Colonic mucosa (tissue), 4 donors: ENCODE measurements at regions not wholly inside any gene's neighbourhood (a gene's known extent, or its start where the extent isn't known, plus 50 kb on each side); places are given as distances from the start of the nearest gene placed in this dataset.

Source experiments
- DNase-seq: peaks from one replicate; pipeline ENCODE4 v3.0.0-alpha.2; 2020
- H3K27ac ChIP-seq: fragments of 200-600 bp; one replicate; pipeline ENCODE4 v1.8.0; 2021
- H3K27me3 ChIP-seq: fragments of 200-600 bp; one replicate; pipeline ENCODE4 v1.8.0; 2021
- H3K36me3 ChIP-seq: fragments of 200-600 bp; one replicate; pipeline ENCODE4 v1.8.0; 2021
- H3K4me1 ChIP-seq: fragments of 200-600 bp; one replicate; pipeline ENCODE4 v1.8.0; 2021; ENCODE audit warnings: mild to moderate bottlenecking
- H3K4me3 ChIP-seq: fragments of 200-600 bp; one replicate; pipeline ENCODE4 v1.8.0; 2021
- H3K9ac ChIP-seq, 2 donors: one replicate each; pipeline ENCODE4 v1.7.0; 2013; ENCODE audit warnings: control low read depth in 2 of 2, low read depth in 2 of 2, low read length in 2 of 2
- H3K9me3 ChIP-seq: fragments of 200-600 bp; one replicate; pipeline ENCODE4 v1.8.0; 2021
- CTCF ChIP-seq: fragments of 200-600 bp; IDR thresholded peaks from one replicate; pipeline ENCODE4 v1.8.0; 2022; ENCODE audit warnings: antibody characterized with exemption, mild to moderate bottlenecking
- intact Hi-C: fragments of 100-400 bp; cut with DNase I; formaldehyde crosslinking; loops from one replicate; pipeline ENCODE4 v1.14.1; 2022
- donor health status: healthy.
- donor health status: DM: no; HTN: no; CAD: no.
- donor health status: DM: no; HTN: no; CAD: no.

GRCh38 chr11:23536907-23537306, 676.6 kb upstream of the CCDC179 start:
- no peak overlapping the region for H3K4me3 ChIP-seq
- H3K9me3 ChIP-seq: no peaks in the 10 kb centered on the region
- H3K36me3 ChIP-seq: no peaks in the 10 kb centered on the region
- H3K27ac ChIP-seq: no peak overlapping the region
- no peaks in the 10 kb centered on the region for H3K4me1 ChIP-seq
- H3K9ac ChIP-seq: no peak overlapping the region
- no peaks in the 10 kb centered on the region for H3K27me3 ChIP-seq
- TF ChIP-seq CTCF: no peak
- no peak for DNase-seq
- intact Hi-C loops: no loop called here

- H3K27ac ChIP-seq: no peak overlapping the region
- no peaks in the 10 kb centered on the region for H3K9me3 ChIP-seq
- no peak overlapping the region for H3K4me3 ChIP-seq
- no peak overlapping the region for H3K9ac ChIP-seq
- no peaks in the 10 kb centered on the region for H3K36me3 ChIP-seq
- no peak for DNase-seq
- H3K27me3 ChIP-seq: no peaks in the 10 kb centered on the region
- TF ChIP-seq CTCF: no peak
- H3K4me1 ChIP-seq: no peaks in the 10 kb centered on the region
- intact Hi-C loops: no loop called here
These were observed 679.3 kb upstream of the CCDC179 start for GRCh38 chr11:23539556-23539955.

- Histone ChIP-seq H3K4me3 (no peak overlapping the region), H3K4me1 (no peaks in the 10 kb centered on the region), H3K9ac (no peak overlapping the region), H3K27me3 (no peaks in the 10 kb centered on the region), H3K27ac (no peak overlapping the region), H3K9me3 (no peaks in the 10 kb centered on the region), H3K36me3 (no peaks in the 10 kb centered on the region)
- intact Hi-C loops: no loop called here
- TF ChIP-seq CTCF: peak; percentile 54
- peak; percentile 30 for DNase-seq
These were observed 679.9 kb upstream of the CCDC179 start for GRCh38 chr11:23540101-23540561.

GRCh38 chr11:23542189-23542588, 681.9 kb upstream of the CCDC179 start:
- no peaks in the 10 kb centered on the region for H3K36me3 ChIP-seq
- H3K27ac ChIP-seq: no peak overlapping the region
- H3K9ac ChIP-seq: no peak overlapping the region
- intact Hi-C loops: no loop called here
- no peaks in the 10 kb centered on the region for H3K9me3 ChIP-seq
- no peak for DNase-seq
- TF ChIP-seq CTCF: no peak
- no peak overlapping the region for H3K4me3 ChIP-seq
- H3K27me3 ChIP-seq: no peaks in the 10 kb centered on the region
- H3K4me1 ChIP-seq: no peaks in the 10 kb centered on the region

- Histone ChIP-seq H3K4me3 (no peak overlapping the region), H3K27ac (no peak overlapping the region), H3K36me3 (no peaks in the 10 kb centered on the region), H3K27me3 (no peaks in the 10 kb centered on the region), H3K9ac (no peak overlapping the region), H3K9me3 (no peaks in the 10 kb centered on the region), H3K4me1 (no peaks in the 10 kb centered on the region)
- intact Hi-C loops: no loop called here
- no peak for DNase-seq
- TF ChIP-seq CTCF: no peak
These were observed 682.5 kb upstream of the CCDC179 start for GRCh38 chr11:23542816-23543215.
